ENCODE measurements at regions not wholly inside any gene's neighbourhood (a gene's known extent, or its start where the extent isn't known, plus 50 kb on each side); places are given as distances from the start of the nearest gene placed in this dataset.

DNA sequence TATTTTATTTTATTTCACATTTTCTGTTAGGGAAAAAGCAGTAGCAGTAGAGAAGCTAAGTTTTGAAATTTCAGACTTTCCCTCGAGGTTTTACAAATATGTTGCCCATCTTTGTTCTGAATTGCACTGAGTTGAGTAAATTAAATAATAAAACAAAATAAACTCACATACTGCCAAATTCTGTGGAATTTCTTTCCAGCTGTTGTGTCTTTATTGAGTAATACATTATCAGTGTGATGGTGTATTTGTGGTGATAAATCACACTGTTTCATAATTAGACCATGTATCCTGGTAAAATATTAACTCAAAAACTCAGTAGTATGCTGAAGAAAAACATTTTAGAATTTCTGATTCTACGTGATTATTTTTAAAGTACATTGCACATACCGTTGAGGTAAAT lies 592.1 kb downstream of the SI start:
- ATAC-seq (no peak), DNase-seq (no peak)
- intact Hi-C loops (cut with DNase I, micrococcal nuclease) = no loop called here

GRCh38 chr3:164479978-164480377 lies 598.3 kb downstream of the SI start:
- DNase-seq (no peak), ATAC-seq (no peak)
- intact Hi-C loops (cut with DNase I, micrococcal nuclease) = no loop called here

DNA sequence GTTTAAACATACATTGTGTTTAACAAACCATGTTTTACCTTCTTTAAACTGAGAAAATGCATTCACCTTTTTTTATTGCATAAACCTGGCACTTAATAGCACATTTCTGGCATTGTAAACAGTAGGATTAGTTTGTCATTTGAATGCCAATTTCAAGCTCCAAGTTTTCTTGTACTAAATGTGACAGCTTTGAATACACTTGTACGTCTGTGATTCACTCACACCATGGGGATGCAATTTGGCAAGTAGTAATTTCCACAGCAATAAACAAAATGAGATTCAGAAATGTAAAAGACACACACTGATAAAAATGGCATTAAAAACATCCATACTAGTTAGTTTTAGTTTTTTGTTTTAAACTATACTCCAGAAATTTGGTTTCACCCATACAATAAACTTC lies 598.9 kb downstream of the SI start:
- no peak for ATAC-seq

DNA sequence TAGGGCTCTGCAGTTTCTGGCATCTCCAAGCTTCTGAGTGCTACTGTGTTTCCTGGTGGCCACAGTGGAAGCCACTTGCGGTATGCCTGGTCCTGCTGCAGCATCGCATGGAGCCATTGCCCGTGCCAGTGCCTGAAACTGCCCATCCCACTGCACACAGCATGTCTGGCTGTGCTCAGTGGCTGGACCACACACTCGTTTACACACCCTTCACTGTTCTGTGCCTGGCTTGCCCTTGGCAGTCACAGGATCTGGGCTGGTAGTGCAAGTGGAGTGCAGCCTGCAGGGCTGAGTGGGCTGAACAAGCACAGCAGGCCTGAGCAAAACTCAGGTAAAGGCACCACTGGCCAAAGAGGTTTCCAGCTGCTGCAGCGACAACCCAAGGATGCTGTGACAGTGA lies 600.0 kb downstream of the SI start:
- intact Hi-C loops (cut with DNase I, micrococcal nuclease) = no loop called here
- ATAC-seq (no peak), DNase-seq (no peak)

More for the DNA sequence above, 598.9 kb downstream of the SI start:
- no peak for DNase-seq
- intact Hi-C loops (cut with DNase I, micrococcal nuclease) = no loop called here

DNA sequence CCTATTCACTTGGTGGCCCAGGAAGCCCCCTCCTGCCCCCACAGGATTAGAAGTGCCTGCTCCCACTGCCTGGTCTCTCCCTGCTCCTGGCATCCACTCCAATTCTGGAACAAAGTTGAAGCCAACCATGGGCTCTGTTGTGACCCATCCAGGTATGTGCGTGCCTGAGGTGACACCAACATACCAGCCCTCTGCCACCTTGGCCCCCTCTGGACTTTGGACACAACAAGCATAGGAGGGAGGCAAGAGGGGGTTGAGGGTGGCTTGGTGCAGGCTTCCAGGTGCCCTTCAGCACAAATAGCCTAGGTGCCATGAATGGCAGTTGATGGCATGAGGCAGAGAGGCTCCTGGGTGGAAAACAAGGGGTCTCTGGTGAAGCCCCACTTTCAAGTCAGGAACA lies 600.9 kb downstream of the SI start:
- DNase-seq = no peak
- no peak for ATAC-seq
- intact Hi-C loops (cut with DNase I, micrococcal nuclease) = no loop called here

GRCh38 chr3:164476631-164477030 lies 601.7 kb downstream of the SI start:
- ATAC-seq = no peak
- intact Hi-C loops (cut with DNase I, micrococcal nuclease) = no loop called here

DNA sequence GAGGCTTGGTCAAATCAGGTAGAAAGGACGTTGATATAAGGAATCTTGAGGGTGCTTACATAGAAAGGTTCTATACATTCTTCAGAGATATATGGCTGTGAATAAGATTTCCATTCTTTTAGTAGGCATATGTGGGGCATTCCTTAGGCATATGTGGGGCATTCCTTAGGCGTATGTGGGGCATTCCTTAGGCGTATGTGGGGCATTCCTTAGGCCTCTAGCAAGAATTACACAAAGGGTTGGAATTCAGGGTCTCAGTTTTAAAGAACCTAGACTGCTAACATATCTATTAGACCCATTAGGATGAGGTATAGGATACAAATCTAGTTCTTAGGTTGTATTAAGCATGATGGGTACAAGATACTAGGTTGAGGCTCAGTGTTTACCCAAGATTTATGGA lies 607.8 kb downstream of the SI start:
- intact Hi-C loops (cut with DNase I, micrococcal nuclease) = no loop called here
- no peak for ATAC-seq
- DNase-seq = no peak

More at GRCh38 chr3:164476631-164477030, 601.7 kb downstream of the SI start:
- DNase-seq = no peak

GRCh38 chr3:164468055-164468454 lies 610.2 kb downstream of the SI start:
- no peak for DNase-seq
- no peak for ATAC-seq
- intact Hi-C loops (cut with DNase I, micrococcal nuclease) = no loop called here

DNA sequence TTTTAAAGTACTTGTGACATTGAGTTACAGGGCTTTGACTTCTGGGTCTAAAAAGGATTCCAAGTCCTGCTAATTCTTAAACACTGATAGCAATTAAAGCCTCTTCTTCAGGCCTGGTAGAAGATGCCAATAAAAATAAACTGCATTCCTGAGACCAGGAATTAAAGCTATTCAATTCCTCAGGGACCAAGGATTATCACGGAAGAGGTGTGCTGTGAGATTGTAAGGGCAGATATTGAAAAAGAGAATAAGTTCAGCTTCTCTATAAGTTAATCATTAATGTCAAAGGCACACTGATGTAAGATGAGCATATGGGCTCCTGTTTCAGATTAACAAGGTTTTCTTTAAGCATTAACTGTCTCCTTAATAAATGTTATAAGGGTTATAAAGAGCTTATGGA lies 611.3 kb downstream of the SI start:
- intact Hi-C loops (cut with DNase I, micrococcal nuclease) = no loop called here
- DNase-seq (no peak), ATAC-seq (no peak)

- ATAC-seq = no peak
- no peak for DNase-seq
- intact Hi-C loops (cut with DNase I, micrococcal nuclease) = no loop called here
These were observed 613.1 kb downstream of the SI start for GRCh38 chr3:164465172-164465571.

DNA sequence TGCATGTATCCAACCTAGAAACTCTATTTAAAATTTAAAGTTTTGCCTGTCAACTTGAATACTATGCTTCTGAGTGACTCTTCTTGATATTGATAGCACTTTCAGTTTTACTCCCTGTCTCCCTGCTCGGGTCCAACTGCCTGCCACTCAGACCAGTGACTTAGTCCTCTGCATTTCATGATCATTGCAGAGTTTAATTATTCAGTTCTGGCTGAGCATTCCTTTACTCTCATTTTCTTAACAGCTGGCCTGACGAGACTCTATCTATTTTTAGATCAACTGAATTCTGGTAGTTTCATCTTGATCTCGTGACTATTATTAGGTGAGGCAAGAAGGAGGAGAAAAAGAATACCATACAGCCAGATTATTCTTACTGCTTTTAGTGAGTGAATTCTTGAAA lies 617.4 kb downstream of the SI start:
- DNase-seq (no peak), ATAC-seq (no peak)
- intact Hi-C loops (cut with DNase I, micrococcal nuclease) = no loop called here

DNA sequence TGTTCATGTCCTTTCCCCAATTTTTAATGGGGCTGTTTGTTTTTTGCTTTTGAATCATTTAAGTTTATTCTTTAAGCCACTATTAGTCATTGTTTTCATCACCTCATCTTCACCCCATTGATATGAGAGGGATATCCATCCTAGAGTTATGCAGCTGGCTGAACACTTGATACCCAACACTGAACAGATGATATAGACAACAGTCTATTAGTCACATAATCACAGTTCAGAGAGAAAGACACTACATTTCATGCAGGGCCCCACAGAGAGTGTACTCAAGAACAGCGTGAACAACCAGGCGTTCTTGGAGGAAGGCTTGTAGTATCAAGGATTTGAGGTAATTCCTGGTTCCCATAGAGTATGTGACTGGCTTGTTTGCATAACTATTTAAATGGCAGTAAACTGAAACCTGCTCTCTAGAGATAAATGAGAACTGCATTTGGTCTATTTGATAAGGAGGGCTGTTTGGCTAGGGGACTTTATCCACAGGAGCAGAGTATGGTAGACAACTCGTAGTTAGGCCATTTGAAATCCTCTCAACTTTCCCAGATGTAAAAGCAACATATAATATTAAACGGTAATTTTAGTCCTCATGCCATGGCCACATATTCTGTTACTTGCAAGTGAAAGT lies 618.7 kb downstream of the SI start:
- intact Hi-C loops (cut with DNase I, micrococcal nuclease) = no loop called here
- ATAC-seq (no peak), DNase-seq (no peak)

GRCh38 chr3:164458986-164459385 lies 619.3 kb downstream of the SI start:
- intact Hi-C loops (cut with DNase I, micrococcal nuclease) = no loop called here
- no peak for DNase-seq
- no peak for ATAC-seq

DNA sequence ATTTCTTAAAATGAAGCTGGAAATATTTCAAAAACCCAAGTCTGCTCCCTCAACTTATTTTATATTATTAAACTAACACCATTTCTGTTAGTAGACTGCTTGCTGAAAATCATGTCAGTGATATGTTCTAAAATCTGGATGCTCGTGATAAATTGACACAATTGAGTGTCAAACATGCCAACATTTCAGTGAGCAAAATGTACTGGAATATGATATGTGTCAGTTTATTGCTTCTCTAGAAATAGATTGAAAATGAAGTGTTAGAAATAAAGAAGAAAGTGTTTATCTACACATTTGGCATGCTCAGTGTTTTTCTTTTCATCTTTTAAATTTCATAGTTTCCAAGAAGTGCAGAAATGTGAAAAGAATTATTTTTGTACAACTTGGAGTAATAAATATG lies 624.6 kb downstream of the SI start:
- ATAC-seq (no peak), DNase-seq (no peak)
- intact Hi-C loops (cut with DNase I, micrococcal nuclease) = no loop called here

- no peak for ATAC-seq
- DNase-seq = no peak
- intact Hi-C loops (cut with DNase I, micrococcal nuclease) = no loop called here
These were observed 625.6 kb downstream of the SI start for GRCh38 chr3:164452707-164453106.

GRCh38 chr3:164451072-164451910 lies 627.0 kb downstream of the SI start:
- intact Hi-C loops (cut with DNase I, micrococcal nuclease) = no loop called here
- ATAC-seq (no peak), DNase-seq (no peak)

GRCh38 chr3:164450276-164450905 lies 627.9 kb downstream of the SI start:
- ATAC-seq = no peak
- DNase-seq = no peak
- intact Hi-C loops (cut with DNase I, micrococcal nuclease) = no loop called here

DNA sequence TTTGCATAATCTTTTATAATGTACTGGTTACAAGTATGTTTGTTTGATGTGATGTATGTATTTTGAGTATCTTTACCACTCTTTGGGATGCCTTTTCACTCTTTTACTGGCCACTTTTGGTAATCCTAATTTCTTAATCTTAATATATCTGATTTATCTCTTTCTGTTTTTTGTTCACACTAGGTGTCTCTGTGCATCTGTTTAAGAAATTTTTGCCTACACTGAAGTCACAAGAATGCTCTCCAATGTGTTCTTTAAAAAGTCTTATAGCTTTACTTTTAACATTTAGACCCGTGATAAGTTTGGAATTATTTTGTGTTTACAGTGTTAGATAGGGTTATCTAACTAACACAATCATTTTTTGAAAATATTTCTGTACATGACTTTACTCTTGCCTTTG lies 659.1 kb downstream of the SI start:
- DNase-seq = no peak
- intact Hi-C loops (cut with DNase I, micrococcal nuclease) = no loop called here
- no peak for ATAC-seq

DNA sequence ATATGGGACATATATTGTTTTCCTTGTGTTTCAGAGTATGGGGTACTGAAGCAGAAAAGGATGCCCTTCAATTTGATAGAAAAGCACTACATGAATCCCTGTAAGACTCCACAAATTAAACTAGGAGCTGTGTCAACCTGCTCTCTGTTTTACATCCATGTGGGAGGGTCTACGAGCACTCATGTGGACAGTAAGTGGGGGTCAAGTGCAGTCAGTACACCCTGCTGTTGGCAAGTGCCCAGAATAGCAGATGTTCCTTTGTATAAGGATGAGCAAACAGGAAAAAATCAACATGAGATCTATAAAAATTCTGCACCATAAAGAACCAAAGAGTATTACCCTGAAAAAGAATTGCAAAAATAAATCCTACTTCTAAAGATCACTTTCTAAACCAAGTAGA lies 659.9 kb downstream of the SI start:
- peak; percentile 92 for ATAC-seq
- intact Hi-C loops (cut with DNase I, micrococcal nuclease) = no loop called here

GRCh38 chr3:164417955-164418354 lies 660.3 kb downstream of the SI start:
- peak; percentile 32 for ATAC-seq
- no peak for DNase-seq
- intact Hi-C loops (cut with DNase I, micrococcal nuclease) = no loop called here

More for the DNA sequence above, 659.9 kb downstream of the SI start:
- peak; percentile 47 to 57 for DNase-seq
